ENCODE measurements at regions not wholly inside any gene's neighbourhood (a gene's known extent, or its start where the extent isn't known, plus 50 kb on each side); places are given as distances from the start of the nearest gene placed in this dataset.

- no peak for DNase-seq (ENCODE audit: low read depth)
These were observed 962.1 kb upstream of the EEF2KMT start for GRCh38 chr16:6059671-6060070.

GRCh38 chr16:6057821-6058220 lies 960.2 kb upstream of the EEF2KMT start:
- DNase-seq (ENCODE audit: low read depth): no peak

DNA sequence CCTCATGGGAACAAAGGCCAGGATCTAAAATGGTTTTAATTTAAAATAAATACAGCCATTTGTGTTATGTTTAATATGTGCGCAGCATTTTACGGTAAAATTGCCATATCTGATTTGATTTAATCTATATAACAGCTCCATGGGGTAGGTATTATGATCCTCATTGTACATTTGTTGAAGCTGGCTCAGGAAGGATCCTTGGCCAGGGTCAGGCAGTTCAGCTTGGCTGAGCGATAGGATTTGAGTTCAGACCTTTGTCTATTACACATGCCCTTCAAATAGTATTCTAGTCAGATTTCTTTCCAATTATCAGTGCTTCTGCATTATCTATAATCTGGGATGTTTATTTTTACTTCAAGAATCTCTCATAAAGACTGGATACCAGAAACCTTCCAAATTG lies 950.4 kb upstream of the EEF2KMT start:
- DNase-seq (ENCODE audit: low read depth): no peak

DNA sequence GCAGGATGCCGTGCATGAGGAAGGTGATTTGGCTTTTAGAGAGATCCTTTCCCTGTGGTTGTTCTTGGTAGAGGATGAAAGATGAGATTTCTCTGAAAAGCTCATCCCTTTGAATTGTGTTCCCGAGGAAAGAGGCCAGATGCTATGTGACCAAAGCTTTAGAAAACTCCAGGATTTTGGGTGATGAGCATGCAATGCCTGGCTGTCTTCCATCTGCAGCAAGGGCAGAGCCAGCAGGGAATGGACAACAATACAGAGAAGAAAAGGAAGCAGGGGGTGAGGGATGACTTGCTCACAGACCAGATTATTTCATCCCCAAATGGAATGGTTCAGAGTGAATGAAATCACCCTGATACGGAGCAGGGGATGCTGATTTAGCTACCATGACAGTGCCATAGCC lies 949.7 kb upstream of the EEF2KMT start:
- no peak for DNase-seq (ENCODE audit: low read depth)

DNA sequence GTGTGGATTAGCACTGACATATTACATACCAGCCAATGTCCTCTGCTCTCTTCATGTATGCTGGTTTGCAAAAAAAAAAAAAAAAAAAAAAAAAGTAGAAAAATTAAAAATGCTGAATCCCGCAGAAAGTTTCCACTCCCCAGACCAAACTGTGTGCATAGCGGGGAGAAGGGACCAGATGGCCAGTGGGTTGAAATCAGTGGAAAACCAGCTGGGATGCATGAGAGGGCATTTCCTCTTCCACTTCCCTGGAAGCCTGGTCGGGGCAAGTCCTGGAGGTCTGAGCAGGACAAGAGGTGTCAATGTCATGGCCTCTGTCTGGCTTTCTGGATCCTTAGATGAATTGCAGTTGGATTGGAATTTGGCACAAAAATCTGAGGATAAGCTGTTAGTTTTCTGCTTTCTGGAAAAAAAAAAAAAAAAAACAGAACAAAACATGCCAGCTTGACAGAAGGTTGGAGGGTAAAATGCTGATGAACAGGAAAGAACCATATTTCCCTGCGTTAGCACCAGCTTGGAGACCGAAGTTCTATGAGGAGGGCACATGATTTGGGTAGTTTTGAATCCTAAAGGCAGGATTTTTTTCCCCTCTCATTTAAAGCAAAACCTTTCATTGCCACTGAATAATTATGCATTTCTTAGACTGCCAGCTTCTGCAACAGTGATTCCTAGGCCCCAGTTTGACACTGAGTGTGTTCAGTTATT lies 941.5 kb upstream of the EEF2KMT start:
- no peak for DNase-seq (ENCODE audit: low read depth)

GRCh38 chr16:6035161-6035560 lies 937.6 kb upstream of the EEF2KMT start:
- no peak for DNase-seq (ENCODE audit: low read depth)

DNA sequence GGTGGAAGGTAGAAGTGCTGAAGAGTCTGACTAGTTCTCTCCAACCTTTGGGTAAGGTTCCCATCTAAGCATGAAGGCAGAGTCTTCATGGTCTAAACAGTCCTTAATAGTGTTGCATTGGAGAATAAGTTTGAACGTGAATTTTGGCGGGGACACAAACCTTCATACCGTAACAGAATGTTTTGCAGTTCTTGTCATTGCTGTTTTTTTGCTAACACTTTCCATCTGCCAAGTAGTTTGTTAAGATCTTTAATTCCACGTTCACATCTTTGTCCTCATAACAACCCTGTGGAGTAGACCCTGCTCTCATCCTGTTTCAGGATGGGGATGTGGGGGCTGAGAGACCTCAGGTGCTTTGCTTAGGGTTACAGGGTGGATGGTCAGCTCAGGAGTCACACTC lies 936.9 kb upstream of the EEF2KMT start:
- DNase-seq (ENCODE audit: low read depth): no peak

GRCh38 chr16:6032438-6032837 lies 934.8 kb upstream of the EEF2KMT start:
- peak; percentile 3 for DNase-seq (ENCODE audit: low read depth)

GRCh38 chr16:6031567-6031966 lies 934.0 kb upstream of the EEF2KMT start:
- no peak for DNase-seq (ENCODE audit: low read depth)

GRCh38 chr16:6031102-6031501 lies 933.5 kb upstream of the EEF2KMT start:
- no peak for DNase-seq (ENCODE audit: low read depth)

GRCh38 chr16:6027733-6028132 lies 930.1 kb upstream of the EEF2KMT start:
- DNase-seq (ENCODE audit: low read depth): no peak

GRCh38 chr16:6023449-6023848 lies 925.9 kb upstream of the EEF2KMT start:
- no peak for DNase-seq (ENCODE audit: low read depth)

- no peak for DNase-seq (ENCODE audit: low read depth)
These were observed 923.8 kb upstream of the EEF2KMT start for GRCh38 chr16:6021276-6021943.

- no peak for DNase-seq (ENCODE audit: low read depth)
These were observed 922.8 kb upstream of the EEF2KMT start for GRCh38 chr16:6020162-6020985.

- no peak for DNase-seq (ENCODE audit: low read depth)
These were observed 921.9 kb upstream of the EEF2KMT start for GRCh38 chr16:6019490-6019991.

- DNase-seq (ENCODE audit: low read depth): no peak
These were observed 921.4 kb upstream of the EEF2KMT start for GRCh38 chr16:6018848-6019489.

DNA sequence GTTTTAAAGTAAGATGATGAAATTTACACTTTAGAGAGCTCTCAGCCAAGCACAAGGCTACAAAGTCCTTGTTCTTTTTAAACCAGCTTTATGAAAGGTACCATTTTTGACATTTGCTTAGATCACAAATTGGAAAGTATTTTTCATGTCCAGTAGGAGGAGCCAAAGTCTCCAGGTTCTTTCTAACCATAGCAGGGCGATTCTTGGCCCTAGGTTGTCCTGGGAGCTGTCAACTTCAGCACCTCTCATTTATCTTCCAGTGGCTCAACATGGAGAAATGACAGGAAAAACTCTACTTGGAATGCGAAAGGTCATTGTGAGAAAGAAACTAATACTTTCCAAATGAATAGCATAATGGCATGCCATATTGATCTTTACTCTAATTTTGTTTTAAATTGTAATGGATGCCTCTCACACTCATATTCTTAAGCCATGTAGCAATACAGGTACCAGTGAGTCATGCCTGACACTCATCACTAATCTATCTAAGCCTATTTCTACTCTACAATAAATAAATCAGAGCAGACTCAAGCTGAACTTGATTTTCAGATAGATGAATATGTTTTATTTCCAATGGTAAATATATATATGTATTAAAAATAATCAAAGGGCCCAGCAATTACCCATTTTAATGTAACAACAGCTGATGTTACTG lies 919.1 kb upstream of the EEF2KMT start:
- DNase-seq (ENCODE audit: low read depth): peak; percentile 23

DNA sequence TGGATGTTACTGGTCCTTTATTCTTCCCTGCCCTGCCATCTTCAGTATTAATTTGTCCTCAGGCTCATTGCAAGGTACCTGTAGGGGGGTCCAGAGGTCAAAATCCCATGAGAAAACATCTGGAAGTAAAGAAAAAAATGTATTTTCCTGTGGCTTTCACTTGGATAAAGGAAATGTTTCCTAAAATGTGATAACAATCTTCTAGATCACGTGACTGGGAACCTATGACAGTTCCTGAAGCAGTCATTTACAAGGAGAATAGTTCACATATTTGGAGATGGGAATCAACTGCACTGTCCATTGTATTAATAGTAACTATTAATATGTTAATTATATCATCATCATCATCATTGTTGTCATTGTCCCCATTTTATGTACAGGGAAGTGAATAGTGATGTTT lies 915.1 kb upstream of the EEF2KMT start:
- DNase-seq (ENCODE audit: low read depth): no peak

- DNase-seq (ENCODE audit: low read depth): no peak
These were observed 911.6 kb upstream of the EEF2KMT start for GRCh38 chr16:6009151-6009550.

DNA sequence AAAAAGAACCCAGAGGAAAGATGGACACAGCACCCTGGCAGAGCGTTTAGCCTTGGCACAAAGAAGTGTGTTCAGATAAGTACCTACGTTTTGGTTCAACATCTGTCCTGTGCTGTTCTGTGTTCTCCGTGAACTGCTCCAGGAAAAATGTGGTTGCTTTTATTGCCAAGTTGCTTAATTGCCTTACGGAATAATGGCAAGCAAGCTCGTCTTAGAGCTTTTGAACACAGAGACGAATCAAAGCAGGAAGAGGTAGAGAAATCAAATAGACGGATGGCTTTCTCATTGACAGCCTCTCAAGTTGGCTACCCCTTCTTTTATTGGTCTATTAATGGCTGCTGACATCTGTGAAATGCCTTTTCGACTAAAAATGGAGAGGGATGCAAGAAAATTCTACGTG lies 911.1 kb upstream of the EEF2KMT start:
- no peak for DNase-seq (ENCODE audit: low read depth)

DNA sequence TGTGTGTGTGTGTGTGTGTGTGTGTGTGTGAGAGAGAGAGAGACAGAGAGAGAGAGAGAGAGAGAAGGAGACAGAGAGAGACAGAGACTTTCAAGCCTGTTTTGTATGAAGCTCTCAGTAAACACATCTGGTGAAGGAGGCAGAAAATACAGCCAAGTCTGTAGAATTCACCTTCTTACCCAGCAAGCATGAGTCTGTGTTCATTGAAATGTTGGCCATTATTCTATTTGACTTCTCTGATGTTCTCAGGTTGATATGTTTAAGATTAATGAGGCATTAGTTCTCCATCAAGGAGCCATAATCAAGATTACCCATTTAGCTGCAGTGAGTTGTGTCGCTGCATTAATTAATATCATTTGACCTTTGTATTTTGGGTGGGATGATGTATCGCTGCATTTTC lies 895.8 kb upstream of the EEF2KMT start:
- no peak for DNase-seq (ENCODE audit: low read depth)

- no peak for DNase-seq (ENCODE audit: low read depth)
These were observed 885.4 kb upstream of the EEF2KMT start for GRCh38 chr16:5982979-5983378.
